H1 (cell line): ENCODE measurements at regions not wholly inside any gene's neighbourhood (a gene's known extent, or its start where the extent isn't known, plus 50 kb on each side); places are given as distances from the start of the nearest gene placed in this dataset.

Experiments
- EP300 ChIP-seq, 2 experiments: IDR thresholded peaks; 1 replicate in 1 of 2; 2 replicates in 1 of 2; pipeline ENCODE4 v1.6.1; 2011 to 2012; ENCODE audit warnings: low read depth in 2 of 2, low read length in 2 of 2, mild to moderate bottlenecking in 2 of 2, borderline replicate concordance in 1 of 2, inconsistent platforms in 1 of 2, moderate library complexity in 1 of 2
- GABPA ChIP-seq: IDR thresholded peaks from 2 replicates; pipeline ENCODE4 v1.6.1; 2011; ENCODE audit warnings: mild to moderate bottlenecking, low read length, moderate library complexity, borderline replicate concordance; ENCODE audit not compliant: insufficient read depth
- JUN ChIP-seq: IDR thresholded peaks from 2 replicates; pipeline ENCODE4 v1.6.1; 2011; ENCODE audit warnings: low read depth, mild to moderate bottlenecking, improper control_type of control experiment, low read length
- POLR2A ChIP-seq, 2 experiments: IDR thresholded peaks; 1 replicate in 1 of 2; 2 replicates in 1 of 2; pipeline ENCODE4 v1.6.1; 2011; ENCODE audit warnings: low read depth in 2 of 2, low read length in 2 of 2, mild to moderate bottlenecking in 2 of 2; ENCODE audit errors: control extremely low read depth in 1 of 2

DNA sequence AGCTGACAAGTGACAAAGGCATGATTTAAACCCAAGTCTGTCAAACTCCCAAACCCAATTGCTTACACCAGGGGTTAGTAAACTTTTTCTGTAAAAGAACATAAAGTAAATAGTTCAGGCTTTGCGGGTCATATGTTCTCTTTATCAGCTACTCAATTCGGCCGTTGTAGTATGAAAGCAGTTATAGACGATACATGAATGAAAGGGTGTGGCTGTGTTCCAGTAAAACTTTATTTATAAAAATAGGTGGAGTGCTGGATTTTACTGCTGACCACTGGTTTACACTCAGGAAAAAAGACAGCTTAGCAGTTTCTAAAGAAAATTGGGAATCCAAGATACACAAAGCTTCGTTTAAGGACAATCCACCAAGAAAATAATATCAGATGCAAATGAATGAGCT is 124.3 kb upstream of the BCL9 start:
- TF ChIP-seq JUN (no peak), GABPA (no peak), EP300 (IDR thresholded peaks at IDR 0.05; ENCODE audit: borderline replicate concordance in 1 of 2, low read depth in 2 of 2, low read length in 2 of 2) (no peak), POLR2A (IDR thresholded peaks at IDR 0.05; ENCODE audit: control extremely low read depth in 1 of 2, low read depth in 2 of 2, low read length in 2 of 2) (no peak)
